DND-41 (cell line): ENCODE measurements at regions not wholly inside any gene's neighbourhood (a gene's known extent, or its start where the extent isn't known, plus 50 kb on each side); places are given as distances from the start of the nearest gene placed in this dataset.

Experiments used
- ATAC-seq: fragments of 200-7000 bp; cut with Tn5 transposase; 3 replicates; pipeline ENCODE4 v1.9.1; 2021; ENCODE audit warnings: low read depth; ENCODE audit not compliant: insufficient read depth
- DNase-seq: peaks from one replicate; pipeline ENCODE4 v3.0.0-alpha.2; 2020
- H2AFZ ChIP-seq: 2 replicates; pipeline ENCODE4 v1.6.0; 2012; ENCODE audit warnings: low read depth, low read length
- H3K27ac ChIP-seq: 2 replicates; pipeline ENCODE4 v1.5.1; 2012; ENCODE audit warnings: low read length, inconsistent platforms
- H3K27me3 ChIP-seq: fragments of 200-600 bp; sonication (generic); 2 replicates; pipeline ENCODE4 v1.6.0; 2012; ENCODE audit warnings: low read length, mild to moderate bottlenecking, inconsistent platforms; ENCODE audit not compliant: insufficient read depth, poor library complexity
- H3K36me3 ChIP-seq: 2 replicates; pipeline ENCODE4 v1.5.1; 2012; ENCODE audit warnings: low read length, inconsistent platforms; ENCODE audit not compliant: insufficient read depth
- H3K4me1 ChIP-seq: 2 replicates; pipeline ENCODE4 v1.5.1; 2012; ENCODE audit warnings: mild to moderate bottlenecking, low read length; ENCODE audit not compliant: insufficient read depth
- H3K4me2 ChIP-seq: 2 replicates; pipeline ENCODE4 v1.6.0; 2012; ENCODE audit warnings: mild to moderate bottlenecking, moderate library complexity, low read length, inconsistent platforms; ENCODE audit not compliant: insufficient read depth
- H3K4me3 ChIP-seq, 2 experiments: fragments of 200-600 bp in 1 of 2; shearing (Covaris generic) in 1 of 2; 2 replicates each; pipeline ENCODE4 v1.5.1; 2012 to 2016; ENCODE audit warnings: inconsistent platforms in 2 of 2, low read length in 2 of 2, mild to moderate bottlenecking in 2 of 2, low read depth in 1 of 2, moderate library complexity in 1 of 2
- H3K79me2 ChIP-seq: 2 replicates; pipeline ENCODE4 v1.6.0; 2012; ENCODE audit warnings: low read length, inconsistent platforms; ENCODE audit not compliant: insufficient read depth
- H3K9ac ChIP-seq: 2 replicates; pipeline ENCODE4 v1.6.0; 2012; ENCODE audit warnings: low read depth, mild to moderate bottlenecking, inconsistent platforms, low read length, moderate library complexity
- H3K9me3 ChIP-seq: 2 replicates; pipeline ENCODE4 v1.5.1; 2012; ENCODE audit warnings: low read length, moderate library complexity, mild to moderate bottlenecking, inconsistent platforms; ENCODE audit not compliant: insufficient read depth, severe bottlenecking
- H4K20me1 ChIP-seq: 2 replicates; pipeline ENCODE4 v1.6.0; 2012; ENCODE audit warnings: low read length; ENCODE audit not compliant: insufficient read depth
- EZH2 ChIP-seq: IDR thresholded peaks from 3 replicates; pipeline ENCODE4 v1.6.1; 2012; ENCODE audit warnings: borderline replicate concordance, low read depth, mild to moderate bottlenecking, moderate library complexity, low read length, inconsistent platforms; ENCODE audit not compliant: severe bottlenecking
- TF ChIP-seq, protein P1 (sequence below): IDR thresholded peaks from 2 replicates; pipeline ENCODE4 v1.5.1; 2012; ENCODE audit warnings: borderline replicate concordance, low read length, moderate library complexity, mild to moderate bottlenecking; ENCODE audit not compliant: poor library complexity, severe bottlenecking; ENCODE audit errors: extremely low read depth

DNA sequence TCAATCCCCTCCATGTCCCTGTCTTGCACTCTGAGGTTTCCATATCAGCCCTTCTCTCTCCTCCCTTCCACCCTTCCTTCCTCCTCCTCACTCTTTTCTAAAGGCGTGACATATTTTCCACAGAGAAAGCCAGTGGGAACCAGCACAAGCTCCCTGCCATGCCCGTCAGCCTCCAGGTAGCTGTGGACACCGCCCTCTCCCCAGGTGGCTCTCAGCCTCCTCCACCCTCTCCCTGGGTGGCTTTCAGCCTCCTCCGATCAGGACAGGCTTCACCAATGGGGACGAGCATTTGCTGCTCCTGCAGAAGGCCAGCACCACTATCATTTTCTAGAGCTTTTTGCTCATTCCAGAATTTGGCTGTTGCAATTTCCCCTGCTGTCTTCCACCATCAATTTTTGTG is 236.6 kb downstream of the GADD45G start:
- Histone ChIP-seq H3K27ac (no peak overlapping the region), H3K27me3 (no peaks in the 10 kb centered on the region), H3K4me3 (no peak overlapping the region), H3K79me2 (no peaks in the 10 kb centered on the region), H2AFZ (no peak overlapping the region), H3K4me2 (no peak overlapping the region), H4K20me1 (no peaks in the 10 kb centered on the region), H3K9ac (no peak overlapping the region), H3K4me1 (peaks cover 5% of the 10 kb centered on the region; the same call in 1 of the 2 replicates), H3K9me3 (no peaks in the 10 kb centered on the region), H3K36me3 (no peaks in the 10 kb centered on the region)
- no peak for DNase-seq
- ATAC-seq = no peak
- no peak for TF ChIP-seq EZH2
- TF ChIP-seq, protein P1, sequence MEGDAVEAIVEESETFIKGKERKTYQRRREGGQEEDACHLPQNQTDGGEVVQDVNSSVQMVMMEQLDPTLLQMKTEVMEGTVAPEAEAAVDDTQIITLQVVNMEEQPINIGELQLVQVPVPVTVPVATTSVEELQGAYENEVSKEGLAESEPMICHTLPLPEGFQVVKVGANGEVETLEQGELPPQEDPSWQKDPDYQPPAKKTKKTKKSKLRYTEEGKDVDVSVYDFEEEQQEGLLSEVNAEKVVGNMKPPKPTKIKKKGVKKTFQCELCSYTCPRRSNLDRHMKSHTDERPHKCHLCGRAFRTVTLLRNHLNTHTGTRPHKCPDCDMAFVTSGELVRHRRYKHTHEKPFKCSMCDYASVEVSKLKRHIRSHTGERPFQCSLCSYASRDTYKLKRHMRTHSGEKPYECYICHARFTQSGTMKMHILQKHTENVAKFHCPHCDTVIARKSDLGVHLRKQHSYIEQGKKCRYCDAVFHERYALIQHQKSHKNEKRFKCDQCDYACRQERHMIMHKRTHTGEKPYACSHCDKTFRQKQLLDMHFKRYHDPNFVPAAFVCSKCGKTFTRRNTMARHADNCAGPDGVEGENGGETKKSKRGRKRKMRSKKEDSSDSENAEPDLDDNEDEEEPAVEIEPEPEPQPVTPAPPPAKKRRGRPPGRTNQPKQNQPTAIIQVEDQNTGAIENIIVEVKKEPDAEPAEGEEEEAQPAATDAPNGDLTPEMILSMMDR = no peak

DNA sequence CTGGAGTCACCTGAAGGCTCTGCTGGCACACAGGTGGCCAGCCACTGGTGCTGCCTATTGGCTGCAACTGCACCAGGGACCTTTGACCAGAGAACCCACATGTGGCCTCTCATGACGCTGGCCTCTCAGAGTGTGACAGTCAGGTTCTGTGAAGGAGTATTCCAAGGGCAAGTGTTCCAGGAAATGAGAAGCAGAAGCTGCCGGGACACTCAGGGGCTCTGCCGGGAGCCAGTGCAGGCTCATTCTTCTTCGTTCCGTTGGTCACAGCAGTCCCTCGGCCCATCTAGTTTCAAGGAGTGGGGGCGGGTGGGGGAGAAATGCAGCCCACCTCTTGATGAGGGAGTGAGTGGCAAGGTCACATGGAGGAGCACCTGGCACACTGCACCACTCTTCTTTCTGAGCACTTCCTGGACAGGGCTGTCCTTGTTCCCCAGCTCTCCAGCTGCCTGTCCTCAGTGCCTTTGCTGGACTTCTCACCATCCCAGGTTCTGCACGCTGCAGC is 237.5 kb downstream of the GADD45G start:
- H3K4me1 ChIP-seq = no peaks in the 10 kb centered on the region
- no peak overlapping the region for H3K4me3 ChIP-seq

DNA sequence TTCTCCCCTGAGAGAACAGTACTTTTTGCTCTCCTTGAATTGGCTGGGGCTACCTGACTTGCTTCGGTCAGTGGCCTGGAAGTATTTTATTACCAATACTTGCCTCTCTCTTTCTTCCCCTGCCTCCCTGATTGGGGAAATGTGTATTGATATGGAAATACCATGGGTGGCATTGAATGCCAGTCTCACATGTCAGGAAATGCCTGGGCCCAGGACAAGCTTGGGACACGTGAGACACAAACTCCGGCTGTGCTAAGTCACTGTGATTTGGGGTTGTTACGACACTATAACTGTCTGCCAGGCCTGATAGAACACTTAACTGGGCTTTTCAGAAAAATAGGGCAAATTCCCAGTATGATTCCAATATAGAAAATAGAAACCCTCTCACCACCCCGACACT is 238.3 kb downstream of the GADD45G start:
- Histone ChIP-seq H3K9me3 (no peaks in the 10 kb centered on the region), H2AFZ (no peak overlapping the region), H3K4me2 (no peak overlapping the region), H3K4me3 (no peak overlapping the region), H3K27ac (no peak overlapping the region), H3K27me3 (no peaks in the 10 kb centered on the region), H4K20me1 (no peaks in the 10 kb centered on the region), H3K9ac (no peak overlapping the region), H3K36me3 (no peaks in the 10 kb centered on the region), H3K79me2 (no peaks in the 10 kb centered on the region), H3K4me1 (no peaks in the 10 kb centered on the region)
- ATAC-seq (no peak), DNase-seq (no peak)
- TF ChIP-seq, protein P1 = no peak
- TF ChIP-seq EZH2 = no peak

More for the DNA sequence above, 237.5 kb downstream of the GADD45G start:
- ATAC-seq (no peak), DNase-seq (no peak)
- H3K36me3 ChIP-seq = no peaks in the 10 kb centered on the region
- H3K9ac ChIP-seq = no peak overlapping the region
- H2AFZ ChIP-seq = no peak overlapping the region
- no peaks in the 10 kb centered on the region for H4K20me1 ChIP-seq
- H3K27me3 ChIP-seq = no peaks in the 10 kb centered on the region
- H3K4me2 ChIP-seq = no peak overlapping the region
- H3K9me3 ChIP-seq = no peaks in the 10 kb centered on the region
- no peaks in the 10 kb centered on the region for H3K79me2 ChIP-seq
- no peak overlapping the region for H3K27ac ChIP-seq
- no peak for TF ChIP-seq EZH2
- TF ChIP-seq, protein P1 = no peak

GRCh38 chr9:89843591-89843990 is 238.8 kb downstream of the GADD45G start:
- no peak for DNase-seq
- Histone ChIP-seq H3K4me3 (no peak overlapping the region), H3K4me2 (no peak overlapping the region), H3K9ac (no peak overlapping the region), H4K20me1 (no peaks in the 10 kb centered on the region), H3K27me3 (no peaks in the 10 kb centered on the region), H3K9me3 (no peaks in the 10 kb centered on the region), H3K4me1 (no peaks in the 10 kb centered on the region), H3K27ac (no peak overlapping the region), H3K79me2 (no peaks in the 10 kb centered on the region), H3K36me3 (no peaks in the 10 kb centered on the region), H2AFZ (no peak overlapping the region)
- no peak for ATAC-seq
- TF ChIP-seq, protein P1 = no peak
- TF ChIP-seq EZH2 = no peak
